ENCODE measurements at regions not wholly inside any gene's neighbourhood (a gene's known extent, or its start where the extent isn't known, plus 50 kb on each side); places are given as distances from the start of the nearest gene placed in this dataset.

DNA sequence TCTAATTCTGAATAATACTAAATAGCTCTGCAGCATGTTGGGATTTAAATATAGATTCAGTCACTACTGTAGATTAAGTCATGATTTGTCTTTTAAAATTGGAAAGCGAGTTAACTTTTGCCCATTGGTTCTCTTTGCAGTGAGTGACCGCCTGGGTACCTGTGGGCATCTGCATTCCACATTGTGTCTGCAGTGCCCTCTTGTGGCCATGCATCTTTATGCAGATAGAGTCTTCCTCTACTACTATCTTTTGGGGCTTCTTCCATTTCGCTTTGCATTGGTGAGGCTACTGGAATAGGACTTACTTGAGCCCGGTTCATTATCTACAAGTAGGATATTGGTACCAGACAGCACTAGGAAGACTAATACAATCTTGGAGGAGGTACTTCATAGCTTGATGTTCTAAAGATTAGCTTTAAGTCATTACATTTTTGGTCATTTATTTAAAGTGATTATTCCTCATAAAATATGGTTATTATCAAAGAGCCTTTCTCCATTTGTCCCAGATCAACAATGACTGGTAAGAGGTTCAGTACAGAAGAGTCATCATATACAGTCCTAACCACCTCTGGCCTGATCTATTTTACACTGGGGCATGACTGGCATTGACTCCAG lies 203.0 kb downstream of the SOCS6 start:
- TF ChIP-seq, protein P1, sequence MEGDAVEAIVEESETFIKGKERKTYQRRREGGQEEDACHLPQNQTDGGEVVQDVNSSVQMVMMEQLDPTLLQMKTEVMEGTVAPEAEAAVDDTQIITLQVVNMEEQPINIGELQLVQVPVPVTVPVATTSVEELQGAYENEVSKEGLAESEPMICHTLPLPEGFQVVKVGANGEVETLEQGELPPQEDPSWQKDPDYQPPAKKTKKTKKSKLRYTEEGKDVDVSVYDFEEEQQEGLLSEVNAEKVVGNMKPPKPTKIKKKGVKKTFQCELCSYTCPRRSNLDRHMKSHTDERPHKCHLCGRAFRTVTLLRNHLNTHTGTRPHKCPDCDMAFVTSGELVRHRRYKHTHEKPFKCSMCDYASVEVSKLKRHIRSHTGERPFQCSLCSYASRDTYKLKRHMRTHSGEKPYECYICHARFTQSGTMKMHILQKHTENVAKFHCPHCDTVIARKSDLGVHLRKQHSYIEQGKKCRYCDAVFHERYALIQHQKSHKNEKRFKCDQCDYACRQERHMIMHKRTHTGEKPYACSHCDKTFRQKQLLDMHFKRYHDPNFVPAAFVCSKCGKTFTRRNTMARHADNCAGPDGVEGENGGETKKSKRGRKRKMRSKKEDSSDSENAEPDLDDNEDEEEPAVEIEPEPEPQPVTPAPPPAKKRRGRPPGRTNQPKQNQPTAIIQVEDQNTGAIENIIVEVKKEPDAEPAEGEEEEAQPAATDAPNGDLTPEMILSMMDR (conservative IDR thresholded peaks at IDR 0.05 in 1 of 2, IDR thresholded peaks at IDR 0.05 in 1 of 2; ENCODE audit: extremely low read depth in 1 of 2, insufficient read depth in 1 of 2, low read depth in 1 of 2, low read length in 2 of 2): peak; percentile 82 to 93
- TF ChIP-seq EZH2 (IDR thresholded peaks at IDR 0.05; ENCODE audit: borderline replicate concordance, low read length): no peak

Measured in mammary epithelial cell (primary cell).